CD14-positive monocyte (primary cell): ENCODE measurements at regions not wholly inside any gene's neighbourhood (a gene's known extent, or its start where the extent isn't known, plus 50 kb on each side); places are given as distances from the start of the nearest gene placed in this dataset.

Source experiments
- DNase-seq, 3 donors: peaks; one replicate each; pipeline ENCODE4 v3.0.0-alpha.2; 2011 to 2022
- H2AFZ ChIP-seq: 2 replicates; pipeline ENCODE4 v1.6.0; 2012; ENCODE audit warnings: mild to moderate bottlenecking, low read depth, low read length, inconsistent platforms; ENCODE audit not compliant: insufficient read depth, poor library complexity, severe bottlenecking
- H3K27ac ChIP-seq, 2 donors: 1 replicate in 1 of 2; 2 replicates in 1 of 2; pipeline ENCODE4 v1.5.1; 2012 to 2013; ENCODE audit warnings: low read length in 2 of 2, control low read depth in 1 of 2, inconsistent platforms in 1 of 2, low read depth in 1 of 2, mild to moderate bottlenecking in 1 of 2
- H3K27me3 ChIP-seq, 2 donors: one replicate each; pipeline versions ENCODE4 v1.6.0 to v1.6.1; 2011 to 2013; ENCODE audit warnings: low read length in 2 of 2; ENCODE audit not compliant: control insufficient read depth in 2 of 2, insufficient read depth in 2 of 2
- H3K36me3 ChIP-seq, 2 donors: replicated peaks in 1 of 2; 1 replicate in 1 of 2; 2 replicates in 1 of 2; pipeline versions ENCODE4 v1.5.1 to v1.6.1; 2012 to 2013; ENCODE audit warnings: low read length in 2 of 2, control low read depth in 1 of 2, inconsistent platforms in 1 of 2, mild to moderate bottlenecking in 1 of 2; ENCODE audit not compliant: insufficient read depth in 2 of 2, control insufficient read depth in 1 of 2
- H3K4me1 ChIP-seq, 2 donors: 1 replicate in 1 of 2; 2 replicates in 1 of 2; pipeline versions ENCODE4 v1.5.1 to v1.6.1; 2012 to 2013; ENCODE audit warnings: low read length in 2 of 2, control low read depth in 1 of 2, inconsistent platforms in 1 of 2, mild to moderate bottlenecking in 1 of 2, moderate library complexity in 1 of 2; ENCODE audit not compliant: insufficient read depth in 2 of 2, control insufficient read depth in 1 of 2
- H3K4me2 ChIP-seq: replicated peaks from 2 replicates; pipeline ENCODE3; 2012; ENCODE audit warnings: low read length, moderate library complexity, mild to moderate bottlenecking; ENCODE audit not compliant: poor library complexity, severe bottlenecking; ENCODE audit errors: extremely low read depth
- H3K4me3 ChIP-seq, 3 experiments: fragments of 200-600 bp in 1 of 3; sonication (generic) in 1 of 3; replicated peaks in 1 of 3; 1 replicate in 2 of 3; 2 replicates in 1 of 3; pipeline ENCODE4 v1.5.1; 2011 to 2013; ENCODE audit warnings: low read length in 3 of 3, mild to moderate bottlenecking in 3 of 3, control low read depth in 2 of 3, low read depth in 2 of 3, inconsistent platforms in 1 of 3, moderate library complexity in 1 of 3
- H3K79me2 ChIP-seq: 2 replicates; pipeline ENCODE4 v1.6.0; 2012; ENCODE audit warnings: mild to moderate bottlenecking, control low read depth, inconsistent platforms, low read length, moderate library complexity; ENCODE audit not compliant: insufficient read depth
- H3K9ac ChIP-seq: 2 replicates; pipeline ENCODE4 v1.6.0; 2017; ENCODE audit warnings: low read length, mild to moderate bottlenecking; ENCODE audit not compliant: insufficient read depth, poor library complexity, severe bottlenecking
- H3K9me3 ChIP-seq, 2 donors: replicated peaks in 1 of 2; 1 replicate in 1 of 2; 2 replicates in 1 of 2; pipeline versions ENCODE4 v1.5.1 to v1.6.1; 2012 to 2013; ENCODE audit warnings: low read length in 2 of 2, control low read depth in 1 of 2; ENCODE audit not compliant: control insufficient read depth in 1 of 2, insufficient read depth in 1 of 2
- H4K20me1 ChIP-seq: 2 replicates; pipeline ENCODE4 v1.6.0; 2012; ENCODE audit warnings: mild to moderate bottlenecking, low read length, control low read depth, moderate library complexity; ENCODE audit not compliant: insufficient read depth
- H3K27ac Mint-ChIP-seq, 7 donors: one replicate each; pipeline ENCODE4 v1.8.0; 2020; ENCODE audit warnings: mild to moderate bottlenecking in 7 of 7, mixed read lengths in 7 of 7, moderate library complexity in 6 of 7, inconsistent platforms in 2 of 7
- H3K27me3 Mint-ChIP-seq, 3 donors: one replicate each; pipeline ENCODE4 v1.8.0; 2021 to 2022; ENCODE audit warnings: low read depth in 3 of 3, mild to moderate bottlenecking in 3 of 3, mixed read lengths in 3 of 3, moderate library complexity in 3 of 3, inconsistent platforms in 1 of 3
- H3K36me3 Mint-ChIP-seq, 2 donors: one replicate each; pipeline ENCODE4 v1.8.0; 2020; ENCODE audit warnings: mixed read lengths in 2 of 2, inconsistent platforms in 1 of 2, mild to moderate bottlenecking in 1 of 2
- H3K4me1 Mint-ChIP-seq: one replicate; pipeline ENCODE4 v1.8.0; 2020; ENCODE audit warnings: mild to moderate bottlenecking, mixed read lengths
- H3K4me3 Mint-ChIP-seq, 2 donors: one replicate each; pipeline ENCODE4 v1.8.0; 2020; ENCODE audit warnings: mild to moderate bottlenecking in 2 of 2, mixed read lengths in 2 of 2, moderate library complexity in 1 of 2
- H3K9me3 Mint-ChIP-seq, 7 donors: one replicate each; pipeline ENCODE4 v1.8.0; 2020 to 2022; ENCODE audit warnings: mixed read lengths in 7 of 7, mild to moderate bottlenecking in 6 of 7, moderate library complexity in 6 of 7, inconsistent platforms in 2 of 7
- WGBS: methylation state at CpG from one replicate; pipeline ENCODE4 v1.1.5; 2013; ENCODE audit warnings: missing lambda C conversion rate; ENCODE audit not compliant: insufficient coverage; 5-methylcytosine and 5-hydroxymethylcytosine counted together
- intact Hi-C, 2 donors: fragments of 100-400 bp; cut with micrococcal nuclease; formaldehyde crosslinking; loops; one replicate each; pipeline versions ENCODE4 v1.15.0 to v1.15.1; 2023
- TF ChIP-seq, protein P1 (sequence below): fragments of 200-600 bp; IDR thresholded peaks from one replicate; pipeline ENCODE4 v1.8.0; 2022; ENCODE audit warnings: antibody characterized with exemption, mild to moderate bottlenecking

DNA sequence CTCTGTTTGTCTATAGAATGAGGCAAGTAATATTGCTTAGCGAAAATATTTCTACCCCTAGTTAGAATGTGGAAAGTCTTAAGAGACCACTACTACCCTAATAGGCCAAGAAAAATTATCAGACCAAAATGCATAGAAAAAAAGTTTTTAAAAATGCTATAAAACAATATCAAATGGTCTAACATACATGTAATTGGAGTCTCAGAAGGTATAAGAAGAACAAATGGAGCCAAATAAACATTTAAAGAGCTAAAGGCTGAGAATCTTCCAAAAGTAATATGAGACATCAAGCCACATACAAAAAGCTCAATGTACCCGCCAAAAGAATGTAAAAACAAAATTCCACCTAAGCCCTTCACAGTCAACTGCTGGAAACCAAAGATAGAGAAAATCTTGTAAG, 133.5 kb upstream of the GADL1 start:
- no peak overlapping the region for H3K27ac ChIP-seq
- H3K36me3 Mint-ChIP-seq, result peaks cover 0 to 2% of the 10 kb centered on the region in 2 donors
- no peak overlapping the region for H3K4me3 Mint-ChIP-seq
- no peak overlapping the region for H3K4me2 ChIP-seq
- H3K36me3 ChIP-seq, result no peaks in the 10 kb centered on the region
- DNase-seq, result no peak
- intact Hi-C loops, result no loop called here
- TF ChIP-seq, protein P1, sequence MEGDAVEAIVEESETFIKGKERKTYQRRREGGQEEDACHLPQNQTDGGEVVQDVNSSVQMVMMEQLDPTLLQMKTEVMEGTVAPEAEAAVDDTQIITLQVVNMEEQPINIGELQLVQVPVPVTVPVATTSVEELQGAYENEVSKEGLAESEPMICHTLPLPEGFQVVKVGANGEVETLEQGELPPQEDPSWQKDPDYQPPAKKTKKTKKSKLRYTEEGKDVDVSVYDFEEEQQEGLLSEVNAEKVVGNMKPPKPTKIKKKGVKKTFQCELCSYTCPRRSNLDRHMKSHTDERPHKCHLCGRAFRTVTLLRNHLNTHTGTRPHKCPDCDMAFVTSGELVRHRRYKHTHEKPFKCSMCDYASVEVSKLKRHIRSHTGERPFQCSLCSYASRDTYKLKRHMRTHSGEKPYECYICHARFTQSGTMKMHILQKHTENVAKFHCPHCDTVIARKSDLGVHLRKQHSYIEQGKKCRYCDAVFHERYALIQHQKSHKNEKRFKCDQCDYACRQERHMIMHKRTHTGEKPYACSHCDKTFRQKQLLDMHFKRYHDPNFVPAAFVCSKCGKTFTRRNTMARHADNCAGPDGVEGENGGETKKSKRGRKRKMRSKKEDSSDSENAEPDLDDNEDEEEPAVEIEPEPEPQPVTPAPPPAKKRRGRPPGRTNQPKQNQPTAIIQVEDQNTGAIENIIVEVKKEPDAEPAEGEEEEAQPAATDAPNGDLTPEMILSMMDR, result no peak
- peaks cover 0 to 2% (median 0%) of the 10 kb centered on the region in 3 donors for H3K27me3 Mint-ChIP-seq
- no peak overlapping the region for H3K9ac ChIP-seq
- no peaks in the 10 kb centered on the region for H3K4me1 Mint-ChIP-seq
- H2AFZ ChIP-seq, result no peak overlapping the region
- no CpG with 5 or more reads among the region's 2 CpGs for WGBS
- no peaks in the 10 kb centered on the region for H3K9me3 ChIP-seq
- no peaks in the 10 kb centered on the region for H3K27me3 ChIP-seq
- H3K27ac Mint-ChIP-seq, result no peak overlapping the region
- no peak overlapping the region for H3K4me3 ChIP-seq
- H4K20me1 ChIP-seq, result no peaks in the 10 kb centered on the region
- no peaks in the 10 kb centered on the region for H3K79me2 ChIP-seq
- H3K9me3 Mint-ChIP-seq, result peaks cover 2 to 15% (median 7%) of the 10 kb centered on the region in 7 donors
- no peaks in the 10 kb centered on the region for H3K4me1 ChIP-seq

DNA sequence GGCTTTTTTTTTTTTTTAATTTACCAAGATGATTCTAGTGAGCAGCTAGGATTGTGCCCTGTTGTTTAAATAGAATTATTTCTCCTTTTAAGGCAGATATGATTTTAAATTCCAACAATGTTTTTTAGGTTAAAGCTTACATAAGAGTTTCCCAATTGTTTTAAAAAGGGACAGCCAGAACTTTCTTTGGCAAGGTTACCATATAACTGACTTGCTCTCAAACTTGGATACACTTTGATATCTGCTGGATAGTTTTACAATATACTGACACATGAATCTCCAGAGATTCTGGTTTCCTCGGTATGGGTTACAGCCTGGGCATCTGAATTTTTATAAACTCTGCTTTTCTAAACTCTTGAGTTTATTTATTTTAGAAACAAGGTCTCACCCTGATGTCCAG, 134.3 kb upstream of the GADL1 start:
- no peaks in the 10 kb centered on the region for H3K4me1 ChIP-seq
- no peaks in the 10 kb centered on the region for H4K20me1 ChIP-seq
- no peaks in the 10 kb centered on the region for H3K79me2 ChIP-seq
- H3K4me3 Mint-ChIP-seq, result no peak overlapping the region
- WGBS, result no CpG with 5 or more reads among the region's 1 CpG
- no peak for DNase-seq
- no peak overlapping the region for H3K4me2 ChIP-seq
- no peak overlapping the region for H3K27ac Mint-ChIP-seq
- peaks cover 0 to 2% of the 10 kb centered on the region in 2 donors for H3K36me3 Mint-ChIP-seq
- H3K36me3 ChIP-seq, result no peaks in the 10 kb centered on the region
- no peak overlapping the region for H3K9ac ChIP-seq
- H3K4me3 ChIP-seq, result no peak overlapping the region
- H3K9me3 Mint-ChIP-seq, result peaks cover 2 to 15% (median 7%) of the 10 kb centered on the region in 7 donors
- no peaks in the 10 kb centered on the region for H3K9me3 ChIP-seq
- TF ChIP-seq, protein P1, result no peak
- peaks cover 0 to 2% (median 0%) of the 10 kb centered on the region in 3 donors for H3K27me3 Mint-ChIP-seq
- no peaks in the 10 kb centered on the region for H3K27me3 ChIP-seq
- no peak overlapping the region for H3K27ac ChIP-seq
- no peaks in the 10 kb centered on the region for H3K4me1 Mint-ChIP-seq
- H2AFZ ChIP-seq, result no peak overlapping the region
- intact Hi-C loops, result no loop called here
